ENCODE measurements at regions not wholly inside any gene's neighbourhood (a gene's known extent, or its start where the extent isn't known, plus 50 kb on each side); places are given as distances from the start of the nearest gene placed in this dataset.
"Not testable (repeated sequence)": the region's sequence is repeated elsewhere in the genome, so short reads cannot be mapped to it uniquely, and the experiment has no call there.

DNA sequence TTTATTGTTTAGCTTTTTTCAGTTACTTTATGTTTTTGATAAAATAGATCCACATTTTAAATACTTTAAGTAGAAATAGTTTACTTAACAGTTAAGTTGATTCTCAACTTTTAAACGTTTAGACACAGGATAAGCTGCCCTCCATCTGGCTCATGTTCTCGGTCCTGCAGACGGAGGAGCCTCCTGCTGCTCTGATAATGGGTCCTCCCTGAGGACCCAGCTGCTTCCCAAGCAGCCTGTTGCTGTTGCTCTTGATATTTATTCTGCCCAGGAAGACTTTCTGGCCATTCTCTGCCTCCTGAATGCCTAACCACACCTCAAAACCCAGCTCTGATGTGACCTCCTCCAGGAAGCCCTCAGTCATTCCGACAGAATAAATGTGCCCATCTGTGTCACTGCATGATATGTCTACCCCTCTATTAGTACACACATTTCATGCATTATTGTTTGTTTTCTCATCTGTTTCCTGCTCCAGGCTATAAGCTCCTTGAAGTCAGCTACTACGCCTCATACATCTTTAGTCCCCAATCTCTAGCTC, 267.2 kb upstream of the MSX2 start:
- Mint-ChIP-seq H3K9me3 (peaks cover 2% of the 10 kb centered on the region), H3K36me3 (ENCODE audit: low read depth) (no peaks in the 10 kb centered on the region), H3K4me1 (no peaks in the 10 kb centered on the region), H3K4me3 (no peak overlapping the region), H3K27me3 (ENCODE audit: low read depth) (peaks cover 18% of the 10 kb centered on the region), H3K27ac (ENCODE audit: unreplicated experiment) (no peak overlapping the region)
- DNase-seq (ENCODE audit: low read depth, low spot score) = no peak
- TF ChIP-seq, protein P1, sequence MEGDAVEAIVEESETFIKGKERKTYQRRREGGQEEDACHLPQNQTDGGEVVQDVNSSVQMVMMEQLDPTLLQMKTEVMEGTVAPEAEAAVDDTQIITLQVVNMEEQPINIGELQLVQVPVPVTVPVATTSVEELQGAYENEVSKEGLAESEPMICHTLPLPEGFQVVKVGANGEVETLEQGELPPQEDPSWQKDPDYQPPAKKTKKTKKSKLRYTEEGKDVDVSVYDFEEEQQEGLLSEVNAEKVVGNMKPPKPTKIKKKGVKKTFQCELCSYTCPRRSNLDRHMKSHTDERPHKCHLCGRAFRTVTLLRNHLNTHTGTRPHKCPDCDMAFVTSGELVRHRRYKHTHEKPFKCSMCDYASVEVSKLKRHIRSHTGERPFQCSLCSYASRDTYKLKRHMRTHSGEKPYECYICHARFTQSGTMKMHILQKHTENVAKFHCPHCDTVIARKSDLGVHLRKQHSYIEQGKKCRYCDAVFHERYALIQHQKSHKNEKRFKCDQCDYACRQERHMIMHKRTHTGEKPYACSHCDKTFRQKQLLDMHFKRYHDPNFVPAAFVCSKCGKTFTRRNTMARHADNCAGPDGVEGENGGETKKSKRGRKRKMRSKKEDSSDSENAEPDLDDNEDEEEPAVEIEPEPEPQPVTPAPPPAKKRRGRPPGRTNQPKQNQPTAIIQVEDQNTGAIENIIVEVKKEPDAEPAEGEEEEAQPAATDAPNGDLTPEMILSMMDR (conservative IDR thresholded peaks at IDR 0.05) = no peak

DNA sequence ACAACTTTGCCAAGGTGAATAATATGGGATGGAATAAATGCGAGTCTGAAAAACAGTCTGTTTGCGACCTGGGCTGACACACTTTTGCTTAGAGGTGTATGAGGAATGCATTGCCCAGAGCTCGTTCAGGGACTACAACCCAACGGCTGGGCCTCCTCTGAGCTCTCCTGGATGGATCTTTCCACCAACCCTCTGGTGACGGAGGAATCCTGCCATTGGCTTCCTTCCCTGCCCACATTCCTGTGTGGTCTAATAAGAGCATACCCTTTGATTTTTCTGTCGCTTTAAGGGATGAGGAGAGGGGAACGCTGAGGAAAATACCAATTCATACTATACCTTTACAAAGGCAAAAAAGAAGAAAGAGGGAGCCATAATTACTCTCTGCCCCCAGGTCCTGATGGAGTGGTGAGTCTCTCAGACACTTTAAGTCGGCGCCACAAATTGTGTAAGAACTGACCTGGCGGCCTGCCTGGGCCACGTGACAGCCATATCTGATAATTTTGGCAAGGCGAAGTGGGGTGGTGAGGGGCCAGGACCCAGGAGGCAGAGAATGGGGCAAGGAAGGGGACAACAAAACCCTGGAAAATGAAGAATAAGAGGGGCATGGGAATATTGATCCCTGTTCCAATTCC, 265.2 kb upstream of the MSX2 start:
- Mint-ChIP-seq H3K36me3 (ENCODE audit: low read depth) (no peaks in the 10 kb centered on the region), H3K4me3 (no peak overlapping the region), H3K27ac (ENCODE audit: unreplicated experiment) (no peak overlapping the region), H3K27me3 (ENCODE audit: low read depth) (peaks cover 13% of the 10 kb centered on the region), H3K9me3 (no peaks in the 10 kb centered on the region), H3K4me1 (no peaks in the 10 kb centered on the region)
- TF ChIP-seq, protein P1 (conservative IDR thresholded peaks at IDR 0.05) = no peak
- no peak for DNase-seq (ENCODE audit: low read depth, low spot score)

DNA sequence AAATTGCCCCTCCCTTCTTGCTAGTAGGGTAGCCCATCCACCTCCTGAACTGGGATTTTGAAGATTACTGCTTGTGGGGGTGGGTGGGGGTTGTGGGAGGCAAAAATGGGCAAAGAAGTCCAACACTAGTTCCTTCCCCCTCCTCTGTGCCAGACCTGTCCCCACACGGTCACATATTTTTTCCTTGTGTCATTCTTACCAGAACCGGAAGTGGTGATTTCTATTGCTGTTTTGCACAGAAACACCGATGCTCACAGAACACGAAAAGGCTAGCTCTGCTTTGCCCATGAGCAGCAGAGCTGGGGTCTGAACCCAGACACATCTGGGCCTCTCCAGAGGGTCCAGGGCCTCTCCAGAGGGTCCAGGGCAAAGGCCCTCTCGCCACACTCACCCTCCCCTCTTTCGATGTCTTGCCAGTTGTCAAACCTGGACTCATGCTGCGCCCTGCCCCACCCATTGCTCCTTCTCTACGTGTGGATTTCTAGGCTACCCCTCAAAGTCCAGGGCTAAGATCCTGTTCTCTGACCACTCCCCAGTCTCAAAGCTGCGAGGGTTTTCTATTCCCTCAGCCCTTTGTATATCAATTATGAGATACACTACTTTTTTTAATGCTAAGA, 264.4 kb upstream of the MSX2 start:
- no peak overlapping the region for H3K4me3 Mint-ChIP-seq
- no peak overlapping the region for H3K27ac Mint-ChIP-seq (ENCODE audit: unreplicated experiment)
- H3K4me1 Mint-ChIP-seq = no peaks in the 10 kb centered on the region
- no peaks in the 10 kb centered on the region for H3K9me3 Mint-ChIP-seq
- peaks cover 12% of the 10 kb centered on the region for H3K27me3 Mint-ChIP-seq (ENCODE audit: low read depth)
- TF ChIP-seq, protein P1 (conservative IDR thresholded peaks at IDR 0.05) = no peak
- DNase-seq (ENCODE audit: low read depth, low spot score) = no peak
- no peaks in the 10 kb centered on the region for H3K36me3 Mint-ChIP-seq (ENCODE audit: low read depth)

DNA sequence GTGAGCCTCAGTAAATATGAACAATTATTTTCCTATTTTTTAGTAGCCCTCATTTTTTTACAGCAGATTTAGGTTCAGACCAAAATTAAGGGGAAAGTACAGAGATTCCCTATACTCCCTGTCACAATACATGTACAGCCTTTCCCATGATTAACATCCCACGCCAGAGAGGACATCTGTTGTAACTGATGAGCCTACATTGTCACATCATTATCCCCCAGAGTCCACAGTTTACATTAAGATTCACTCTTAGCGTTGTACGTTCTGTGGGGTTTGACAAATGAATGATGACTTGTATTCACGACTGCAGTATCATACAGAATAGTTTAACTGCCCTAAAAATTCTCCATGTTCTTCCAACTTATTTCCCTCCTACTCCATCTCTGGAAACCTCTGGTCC, 262.3 kb upstream of the MSX2 start:
- Mint-ChIP-seq H3K9me3 (no peaks in the 10 kb centered on the region), H3K27ac (ENCODE audit: unreplicated experiment) (no peak overlapping the region), H3K4me1 (no peaks in the 10 kb centered on the region), H3K4me3 (no peak overlapping the region), H3K27me3 (ENCODE audit: low read depth) (peaks cover 11% of the 10 kb centered on the region), H3K36me3 (ENCODE audit: low read depth) (peaks cover 2% of the 10 kb centered on the region)
- TF ChIP-seq, protein P1 (conservative IDR thresholded peaks at IDR 0.05) = no peak
- no peak for DNase-seq (ENCODE audit: low read depth, low spot score)

DNA sequence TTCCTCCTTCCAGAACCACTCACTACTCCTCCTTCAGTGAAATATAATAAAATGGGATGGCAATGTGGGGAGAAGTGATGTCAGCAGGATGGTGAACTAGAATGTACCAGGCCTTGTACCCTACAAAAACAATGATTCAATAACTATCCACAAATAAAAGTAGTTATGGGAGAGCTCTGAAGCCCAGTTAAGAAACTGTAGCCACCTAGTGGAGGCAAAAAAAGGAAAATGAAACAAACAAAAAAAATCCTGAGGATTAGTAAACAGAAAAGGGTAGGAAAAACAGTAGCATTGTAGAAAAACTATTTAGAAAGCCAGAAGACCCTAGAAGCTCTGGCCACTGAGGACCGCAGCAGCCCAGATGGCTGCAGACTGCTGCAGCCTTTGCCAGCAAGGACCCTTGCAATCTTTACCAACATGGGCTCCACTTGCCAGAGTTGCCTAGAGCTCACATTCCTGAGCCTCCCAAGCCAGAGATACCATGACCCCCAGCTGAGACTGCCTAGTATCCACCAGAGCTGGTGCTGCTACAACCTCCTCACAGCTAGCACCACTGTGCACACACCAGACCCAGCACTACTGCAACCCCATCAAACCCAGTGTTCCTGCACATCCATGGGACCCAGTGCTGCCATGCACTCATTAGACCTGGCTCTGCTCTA, 259.7 kb upstream of the MSX2 start:
- Mint-ChIP-seq H3K4me1 (no peaks in the 10 kb centered on the region), H3K27ac (ENCODE audit: unreplicated experiment) (no peak overlapping the region), H3K27me3 (ENCODE audit: low read depth) (no peaks in the 10 kb centered on the region), H3K4me3 (no peak overlapping the region), H3K36me3 (ENCODE audit: low read depth) (peaks cover 2% of the 10 kb centered on the region), H3K9me3 (no peaks in the 10 kb centered on the region)
- TF ChIP-seq, protein P1 (conservative IDR thresholded peaks at IDR 0.05) = peak; percentile 54
- DNase-seq (ENCODE audit: low read depth, low spot score) = no peak

DNA sequence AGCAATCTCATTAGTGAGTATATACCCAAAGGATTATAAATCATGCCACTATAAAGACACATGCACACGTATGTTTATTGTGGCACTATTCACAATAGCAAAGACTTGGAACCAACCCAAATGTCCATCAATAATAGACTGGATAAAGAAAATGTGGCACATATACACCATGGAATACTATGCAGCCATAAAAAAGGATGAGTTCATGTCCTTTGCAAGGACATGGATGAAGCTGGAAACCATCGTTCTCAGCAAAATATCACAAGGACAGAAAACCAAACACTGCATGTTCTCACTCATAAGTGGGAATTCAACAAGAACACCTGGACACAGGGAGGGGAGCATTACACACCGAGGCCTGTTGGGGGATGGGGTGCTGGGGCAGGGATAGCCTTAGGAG, 252.9 kb upstream of the MSX2 start:
- not testable (repeated sequence) for H3K27ac Mint-ChIP-seq (ENCODE audit: unreplicated experiment); H3K4me1 Mint-ChIP-seq; H3K27me3 Mint-ChIP-seq (ENCODE audit: low read depth); H3K36me3 Mint-ChIP-seq (ENCODE audit: low read depth); H3K4me3 Mint-ChIP-seq; DNase-seq (ENCODE audit: low read depth, low spot score)
- peaks cover 12% of the 10 kb centered on the region for H3K9me3 Mint-ChIP-seq
